ENCODE measurements at regions not wholly inside any gene's neighbourhood (a gene's known extent, or its start where the extent isn't known, plus 50 kb on each side); places are given as distances from the start of the nearest gene placed in this dataset.

- no peak for TF ChIP-seq MYC (IDR thresholded peaks at IDR 0.05; ENCODE audit: low read depth, low read length)
- no peak for TF ChIP-seq CTCF (IDR thresholded peaks at IDR 0.05; ENCODE audit: low read depth, low read length)
- TF ChIP-seq MAX (IDR thresholded peaks at IDR 0.05; ENCODE audit: low read depth, low read length), result no peak
- no peak for TF ChIP-seq POLR2A (IDR thresholded peaks at IDR 0.05; ENCODE audit: extremely low read depth, insufficient read length)
- no peak overlapping the region for H3K4me3 ChIP-seq (ENCODE audit: low read depth, low read length)
- no peak for DNase-seq (ENCODE audit: low read depth)
Observed at GRCh38 chr10:36182179-36182566, 540.1 kb upstream of the FZD8 start.

GRCh38 chr10:36181426-36182178 is 539.5 kb upstream of the FZD8 start:
- DNase-seq (ENCODE audit: low read depth), result no peak
- TF ChIP-seq MAX (IDR thresholded peaks at IDR 0.05; ENCODE audit: low read depth, low read length) (no peak), MYC (IDR thresholded peaks at IDR 0.05; ENCODE audit: low read depth, low read length) (no peak), CTCF (IDR thresholded peaks at IDR 0.05; ENCODE audit: low read depth, low read length) (no peak), POLR2A (IDR thresholded peaks at IDR 0.05; ENCODE audit: extremely low read depth, insufficient read length) (no peak)
- H3K4me3 ChIP-seq (ENCODE audit: low read depth, low read length), result no peak overlapping the region

DNA sequence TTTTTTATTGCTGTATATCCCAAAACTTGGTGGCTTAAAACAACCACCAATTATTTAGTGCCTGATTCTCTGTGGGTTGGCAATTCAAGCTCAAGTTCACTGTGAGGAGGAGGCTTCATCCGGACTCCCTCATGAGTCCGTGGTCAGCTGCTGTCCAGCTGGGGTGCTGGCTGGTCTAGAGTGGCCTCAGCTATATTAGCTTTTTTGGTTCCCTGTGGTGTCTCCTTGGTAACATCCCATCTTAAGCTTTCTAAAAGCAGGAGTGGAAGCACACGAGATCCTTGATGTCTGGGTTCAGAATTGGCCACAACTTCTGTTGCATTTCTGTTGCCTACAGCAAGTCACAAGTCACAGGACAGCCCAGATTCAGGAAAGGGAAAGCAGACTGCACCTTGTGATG is 536.5 kb upstream of the FZD8 start:
- TF ChIP-seq MAX (IDR thresholded peaks at IDR 0.05; ENCODE audit: low read depth, low read length) (no peak), MYC (IDR thresholded peaks at IDR 0.05; ENCODE audit: low read depth, low read length) (no peak), CTCF (IDR thresholded peaks at IDR 0.05; ENCODE audit: low read depth, low read length) (no peak), POLR2A (IDR thresholded peaks at IDR 0.05; ENCODE audit: extremely low read depth, insufficient read length) (no peak)
- DNase-seq (ENCODE audit: low read depth), result no peak

DNA sequence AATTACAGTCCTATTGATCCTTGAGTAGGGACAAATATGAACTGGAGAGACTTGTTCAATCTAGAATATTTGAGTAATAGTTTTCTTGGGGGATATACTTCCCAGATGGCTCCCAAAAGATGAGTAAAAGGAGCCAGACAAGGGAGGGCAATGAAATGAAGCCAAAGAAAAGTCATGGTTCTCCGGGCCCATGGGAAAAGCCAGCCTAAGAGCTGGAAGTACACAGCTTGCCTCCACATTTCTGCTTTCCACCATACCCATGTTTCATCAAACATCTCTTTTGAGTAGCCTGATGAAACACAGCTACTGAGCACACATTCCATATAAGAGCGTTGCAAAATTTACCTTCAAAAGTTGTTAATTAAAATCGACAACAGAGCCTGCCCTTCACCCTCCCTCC is 535.0 kb upstream of the FZD8 start:
- TF ChIP-seq CTCF (IDR thresholded peaks at IDR 0.05; ENCODE audit: low read depth, low read length) (no peak), POLR2A (IDR thresholded peaks at IDR 0.05; ENCODE audit: extremely low read depth, insufficient read length) (no peak), MYC (IDR thresholded peaks at IDR 0.05; ENCODE audit: low read depth, low read length) (no peak), MAX (IDR thresholded peaks at IDR 0.05; ENCODE audit: low read depth, low read length) (no peak)
- DNase-seq (ENCODE audit: low read depth), result no peak
- H3K4me3 ChIP-seq (ENCODE audit: low read depth, low read length), result no peak overlapping the region

More for the DNA sequence above, 536.5 kb upstream of the FZD8 start:
- no peak overlapping the region for H3K4me3 ChIP-seq (ENCODE audit: low read depth, low read length)

DNA sequence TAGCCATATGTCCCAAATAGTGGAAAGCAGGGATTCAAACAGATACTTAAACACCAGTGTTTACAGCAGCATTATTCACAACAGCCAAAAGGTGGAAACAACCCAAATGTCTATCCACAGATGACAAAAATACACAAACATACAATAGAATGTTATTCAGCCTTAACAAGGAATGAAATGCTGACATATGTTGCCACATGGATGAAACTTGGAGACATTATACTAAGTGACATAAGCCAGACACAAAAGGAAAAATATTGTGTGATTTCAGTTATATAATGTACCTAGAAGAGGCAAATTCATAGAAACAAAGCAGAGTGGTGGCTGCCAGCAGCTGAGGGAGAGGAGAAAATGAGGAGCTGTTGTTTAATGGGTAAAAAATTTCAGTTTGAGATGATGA is 533.9 kb upstream of the FZD8 start:
- TF ChIP-seq MAX (IDR thresholded peaks at IDR 0.05; ENCODE audit: low read depth, low read length) (no peak), MYC (IDR thresholded peaks at IDR 0.05; ENCODE audit: low read depth, low read length) (no peak), POLR2A (IDR thresholded peaks at IDR 0.05; ENCODE audit: extremely low read depth, insufficient read length) (no peak), CTCF (IDR thresholded peaks at IDR 0.05; ENCODE audit: low read depth, low read length) (no peak)

More for the DNA sequence above, 533.9 kb upstream of the FZD8 start:
- no peak overlapping the region for H3K4me3 ChIP-seq (ENCODE audit: low read depth, low read length)
- DNase-seq (ENCODE audit: low read depth), result no peak
